ENCODE measurements at regions not wholly inside any gene's neighbourhood (a gene's known extent, or its start where the extent isn't known, plus 50 kb on each side); places are given as distances from the start of the nearest gene placed in this dataset.

GRCh38 chrX:65601530-65602220, 65.8 kb upstream of the MSN start:
- CTCF ChIA-PET, result interaction anchor here (1.0 to 1.3 kb wide), 4 partner anchors 10 to 99 kb away, joined by 3 to 4 read pairs (median 3); no protein-coding TSS in a partner anchor
- H3K4me1 Mint-ChIP-seq, result peaks cover 35 to 89% (median 76%) of the 10 kb centered on the region in 7 donors
- Histone ChIP-seq H3K4me3 (ENCODE audit: low read length) (peak overlapping the region; percentile 27), H3K36me3 (ENCODE audit: control insufficient read depth in 2 of 3, insufficient read depth in 3 of 3, low read length in 3 of 3) (no peaks in the 10 kb centered on the region), H3K27me3 (ENCODE audit: control insufficient read depth in 2 of 2, insufficient read depth in 2 of 2, low read length in 2 of 2) (no peaks in the 10 kb centered on the region), H3K9me3 (ENCODE audit: control insufficient read depth in 2 of 3, low read length in 3 of 3) (no peaks in the 10 kb centered on the region), H3K27ac (ENCODE audit: low read depth, low read length) (peak overlapping the region; percentile 59), H3K4me1 (ENCODE audit: control insufficient read depth in 2 of 2, insufficient read depth in 2 of 2, low read length in 2 of 2) (peaks cover 52 to 60% of the 10 kb centered on the region in 2 donors)
- peak overlapping the region; percentile 35 to 73 (median 60) for H3K4me3 Mint-ChIP-seq
- DNase-seq (peak in 8 of 9 donors; percentile 34 to 74 (median 48)), ATAC-seq (peak; percentile 83)
- H3K27ac Mint-ChIP-seq, result peak overlapping the region; percentile 89 to 100 (median 95)
- peaks cover 0 to 10% (median 0%) of the 10 kb centered on the region in 11 donors for H3K9me3 Mint-ChIP-seq
- peaks cover 0 to 8% (median 5%) of the 10 kb centered on the region in 5 donors for H3K36me3 Mint-ChIP-seq
- POLR2A ChIA-PET, result interaction anchor here (0.6 to 4.1 kb wide), 9 partner anchors 42 to 128 kb away, joined by 3 to 44 read pairs (median 3); partner anchors contain the start of gene MSN
- intact Hi-C loops (cut with micrococcal nuclease), result no loop called here
- no peaks in the 10 kb centered on the region for H3K27me3 Mint-ChIP-seq

- peaks cover 0 to 10% (median 0%) of the 10 kb centered on the region in 11 donors for H3K9me3 Mint-ChIP-seq
- Histone ChIP-seq H3K4me1 (ENCODE audit: control insufficient read depth in 2 of 2, insufficient read depth in 2 of 2, low read length in 2 of 2) (peaks cover 55 to 64% of the 10 kb centered on the region in 2 donors), H3K27me3 (ENCODE audit: control insufficient read depth in 2 of 2, insufficient read depth in 2 of 2, low read length in 2 of 2) (no peaks in the 10 kb centered on the region), H3K4me3 (ENCODE audit: low read length) (no peak overlapping the region), H3K9me3 (ENCODE audit: control insufficient read depth in 2 of 3, low read length in 3 of 3) (no peaks in the 10 kb centered on the region), H3K36me3 (ENCODE audit: control insufficient read depth in 2 of 3, insufficient read depth in 3 of 3, low read length in 3 of 3) (no peaks in the 10 kb centered on the region), H3K27ac (ENCODE audit: low read depth, low read length) (peak overlapping the region; percentile 59)
- intact Hi-C loops (cut with micrococcal nuclease), result no loop called here
- peaks cover 0 to 8% (median 5%) of the 10 kb centered on the region in 5 donors for H3K36me3 Mint-ChIP-seq
- peak overlapping the region; percentile 89 to 100 (median 95) for H3K27ac Mint-ChIP-seq
- ChIA-PET CTCF (interaction anchor here (0.6 to 1.3 kb wide), 4 partner anchors 56 to 381 kb away, joined by 3 to 4 read pairs (median 4); no protein-coding TSS in a partner anchor), POLR2A (interaction anchor here (1.2 to 4.1 kb wide), 7 partner anchors 42 to 97 kb away, joined by 3 to 44 read pairs (median 4); partner anchors contain the start of gene MSN)
- H3K4me3 Mint-ChIP-seq, result peak overlapping the region; percentile 5 to 73 (median 58)
- ATAC-seq, result peak; percentile 24
- DNase-seq, result peak in 2 of 9 donors; percentile 12 to 15
- H3K27me3 Mint-ChIP-seq, result no peaks in the 10 kb centered on the region
- H3K4me1 Mint-ChIP-seq, result peaks cover 35 to 94% (median 80%) of the 10 kb centered on the region in 7 donors
Measured at GRCh38 chrX:65601126-65601525, 66.3 kb upstream of the MSN start.

DNA sequence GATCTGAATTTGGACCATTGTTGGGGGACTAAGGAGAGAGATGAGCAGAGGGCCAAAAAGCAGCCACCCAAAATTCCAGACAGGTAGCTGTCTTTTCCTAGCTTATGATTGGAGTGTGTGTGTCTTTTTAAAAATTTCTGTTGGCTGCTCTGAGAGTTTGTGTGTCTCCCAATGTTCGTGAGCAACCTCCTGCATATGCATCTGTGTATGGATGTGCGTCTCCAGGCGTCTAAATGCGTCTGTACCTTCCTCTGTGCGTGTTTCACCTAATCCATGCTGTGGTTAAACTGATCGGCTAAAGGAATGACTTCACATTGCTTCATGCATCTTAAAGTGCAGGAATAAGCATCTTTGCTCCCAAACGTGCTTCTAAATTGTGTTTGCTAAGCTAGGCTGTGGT, 65.5 kb upstream of the LAS1L start:
- intact Hi-C loops (cut with micrococcal nuclease), result no loop called here
- ATAC-seq (no peak), DNase-seq (no peak)
- Mint-ChIP-seq H3K9me3 (peaks cover 0 to 10% (median 0%) of the 10 kb centered on the region in 11 donors), H3K27me3 (no peaks in the 10 kb centered on the region), H3K36me3 (peaks cover 0 to 3% (median 0%) of the 10 kb centered on the region in 5 donors), H3K27ac (peak overlapping the region; percentile 81 to 100 (median 90)), H3K4me3 (peak overlapping the region in 6 of 10 donors; percentile 16 to 73 (median 54)), H3K4me1 (peaks cover 33 to 98% (median 83%) of the 10 kb centered on the region in 7 donors)
- POLR2A ChIA-PET, result interaction anchor here (0.6 to 4.1 kb wide), 4 partner anchors 69 to 215 kb away, joined by 3 to 44 read pairs (median 7); partner anchors contain the start of gene MSN
- CTCF ChIA-PET, result interaction anchor here (0.6 kb wide), 1 partner anchor 9 kb away, joined by 3 read pairs; no protein-coding TSS in a partner anchor
- H3K27me3 ChIP-seq (ENCODE audit: control insufficient read depth in 2 of 2, insufficient read depth in 2 of 2, low read length in 2 of 2), result no peaks in the 10 kb centered on the region
- H3K36me3 ChIP-seq (ENCODE audit: control insufficient read depth in 2 of 3, insufficient read depth in 3 of 3, low read length in 3 of 3), result no peaks in the 10 kb centered on the region
- no peak overlapping the region for H3K4me3 ChIP-seq (ENCODE audit: low read length)
- H3K9me3 ChIP-seq (ENCODE audit: control insufficient read depth in 2 of 3, low read length in 3 of 3), result no peaks in the 10 kb centered on the region
- peaks cover 62 to 70% of the 10 kb centered on the region in 2 donors for H3K4me1 ChIP-seq (ENCODE audit: control insufficient read depth in 2 of 2, insufficient read depth in 2 of 2, low read length in 2 of 2)
- H3K27ac ChIP-seq (ENCODE audit: low read depth, low read length), result no peak overlapping the region

GRCh38 chrX:65598559-65599147, 64.1 kb upstream of the LAS1L start:
- ChIA-PET POLR2A (interaction anchor here (0.6 to 0.7 kb wide), 2 partner anchors 58 to 69 kb away, joined by 3 read pairs; partner anchors contain the start of gene MSN), CTCF (interaction anchor here (0.6 kb wide), 1 partner anchor 128 kb away, joined by 3 read pairs; no protein-coding TSS in a partner anchor)
- H3K9me3 Mint-ChIP-seq, result no peaks in the 10 kb centered on the region
- ATAC-seq (no peak), DNase-seq (peak in 1 of 9 donors; percentile 14)
- H3K27ac Mint-ChIP-seq, result peak overlapping the region; percentile 84 to 100 (median 95)
- H3K36me3 Mint-ChIP-seq, result peaks cover 0 to 2% (median 0%) of the 10 kb centered on the region in 5 donors
- Histone ChIP-seq H3K36me3 (ENCODE audit: control insufficient read depth in 2 of 3, insufficient read depth in 3 of 3, low read length in 3 of 3) (no peaks in the 10 kb centered on the region), H3K27ac (ENCODE audit: low read depth, low read length) (peak overlapping the region; percentile 74), H3K9me3 (ENCODE audit: control insufficient read depth in 2 of 3, low read length in 3 of 3) (no peaks in the 10 kb centered on the region), H3K4me1 (ENCODE audit: control insufficient read depth in 2 of 2, insufficient read depth in 2 of 2, low read length in 2 of 2) (peaks cover 65 to 70% of the 10 kb centered on the region in 2 donors), H3K4me3 (ENCODE audit: low read length) (peak overlapping the region; percentile 34), H3K27me3 (ENCODE audit: control insufficient read depth in 2 of 2, insufficient read depth in 2 of 2, low read length in 2 of 2) (no peaks in the 10 kb centered on the region)
- no peaks in the 10 kb centered on the region for H3K27me3 Mint-ChIP-seq
- peak overlapping the region; percentile 6 to 87 (median 78) for H3K4me3 Mint-ChIP-seq
- H3K4me1 Mint-ChIP-seq, result peaks cover 29 to 86% (median 77%) of the 10 kb centered on the region in 7 donors
- intact Hi-C loops (cut with micrococcal nuclease), result loop anchor here (5.0 kb wide), 5 partner anchors 154 to 514 kb away; no protein-coding TSS in a partner anchor

GRCh38 chrX:65596270-65597034, 61.9 kb upstream of the LAS1L start:
- peak; percentile 65 for ATAC-seq
- no peaks in the 10 kb centered on the region for H3K36me3 ChIP-seq (ENCODE audit: control insufficient read depth in 2 of 3, insufficient read depth in 3 of 3, low read length in 3 of 3)
- peak overlapping the region; percentile 74 for H3K27ac ChIP-seq (ENCODE audit: low read depth, low read length)
- Mint-ChIP-seq H3K4me3 (peak overlapping the region; percentile 59 to 79 (median 74)), H3K27me3 (no peaks in the 10 kb centered on the region), H3K4me1 (peaks cover 27 to 64% (median 60%) of the 10 kb centered on the region in 7 donors), H3K27ac (peak overlapping the region; percentile 89 to 100 (median 96)), H3K9me3 (no peaks in the 10 kb centered on the region), H3K36me3 (peaks cover 0 to 2% (median 0%) of the 10 kb centered on the region in 5 donors)
- peak in 8 of 9 donors; percentile 23 to 68 (median 30) for DNase-seq
- H3K4me1 ChIP-seq (ENCODE audit: control insufficient read depth in 2 of 2, insufficient read depth in 2 of 2, low read length in 2 of 2), result peaks cover 48 to 51% of the 10 kb centered on the region in 2 donors
- ChIA-PET POLR2A (interaction anchor here (0.6 to 2.0 kb wide), 7 partner anchors 58 to 118 kb away, joined by 3 to 14 read pairs (median 4); partner anchors contain the start of gene MSN), CTCF (interaction anchor here (0.6 to 1.7 kb wide), 13 partner anchors 10 to 1132 kb away, joined by 3 to 9 read pairs (median 4); no protein-coding TSS in a partner anchor)
- no peaks in the 10 kb centered on the region for H3K9me3 ChIP-seq (ENCODE audit: control insufficient read depth in 2 of 3, low read length in 3 of 3)
- H3K27me3 ChIP-seq (ENCODE audit: control insufficient read depth in 2 of 2, insufficient read depth in 2 of 2, low read length in 2 of 2), result no peaks in the 10 kb centered on the region
- peak overlapping the region; percentile 41 for H3K4me3 ChIP-seq (ENCODE audit: low read length)
- intact Hi-C loops (cut with micrococcal nuclease), result loop anchor here (5.0 kb wide), 5 partner anchors 156 to 516 kb away; no protein-coding TSS in a partner anchor

Measured in naive thymus-derived CD4-positive, alpha-beta T cell (primary cell).